HEK293 (cell line): ENCODE measurements at regions not wholly inside any gene's neighbourhood (a gene's known extent, or its start where the extent isn't known, plus 50 kb on each side); places are given as distances from the start of the nearest gene placed in this dataset.

ENCODE experiments used
- CTCF ChIA-PET: fragments of 350-600 bp; formaldehyde crosslinking; extraction: SDS; loops from one replicate; lab custom pipeline; 2021; ENCODE audit warnings: antibody characterized with exemption; lab: Yijun Ruan, JAX
- POLR2A ChIA-PET: fragments of 300-600 bp; formaldehyde crosslinking; extraction: SDS; loops from one replicate; lab custom pipeline; 2020; ENCODE audit warnings: antibody characterized with exemption, inconsistent platforms; lab: Yijun Ruan, JAX
- H3K27ac ChIP-seq: fragments of 200-500 bp; sonication (Bioruptor generic); 2 replicates; pipeline ENCODE4 v1.5.1; 2014; ENCODE audit warnings: low read depth, low read length, control low read depth, inconsistent platforms; ENCODE audit errors: extremely low read depth
- H3K36me3 ChIP-seq, 2 experiments: fragments of 200-500 bp in 1 of 2; sonication (Bioruptor generic) in 1 of 2; 1 replicate in 1 of 2; 2 replicates in 1 of 2; pipeline ENCODE4 v1.5.1; 2014 to 2017; ENCODE audit warnings: inconsistent platforms in 2 of 2, low read length in 2 of 2; ENCODE audit not compliant: control insufficient read depth in 2 of 2, insufficient read depth in 1 of 2
- H3K4me1 ChIP-seq: fragments of 200-500 bp; sonication (Bioruptor generic); 2 replicates; pipeline ENCODE4 v1.5.1; 2014; ENCODE audit warnings: mild to moderate bottlenecking, low read length, inconsistent platforms; ENCODE audit not compliant: control insufficient read depth, insufficient read depth
- H3K4me3 ChIP-seq: 2 replicates; pipeline ENCODE4 v1.5.1; 2011; ENCODE audit warnings: low read depth, mild to moderate bottlenecking, control low read depth, low read length, moderate library complexity
- H3K9me3 ChIP-seq: fragments of 200-500 bp; sonication (Bioruptor generic); 2 replicates; pipeline ENCODE4 v1.5.1; 2014; ENCODE audit warnings: low read depth, low read length, inconsistent platforms; ENCODE audit not compliant: control insufficient read depth, insufficient read depth
- BCL11A ChIP-seq: fragments of 450-650 bp; formaldehyde crosslinking; IDR thresholded peaks from 2 replicates; pipeline ENCODE4 v1.5.1; 2016; ENCODE audit warnings: low read depth, missing biosample characterization, missing genetic modification characterization
- EGR2 ChIP-seq: fragments of 450-650 bp; formaldehyde crosslinking; IDR thresholded peaks from 2 replicates; pipeline ENCODE4 v1.5.1; 2016; ENCODE audit warnings: low read depth, missing biosample characterization, missing genetic modification characterization
- FEZF1 ChIP-seq: fragments of 450-650 bp; formaldehyde crosslinking; IDR thresholded peaks from 2 replicates; pipeline ENCODE4 v1.5.1; 2016; ENCODE audit warnings: missing biosample characterization, missing genetic modification characterization
- HOXC10 ChIP-seq: sonication (generic); formaldehyde crosslinking; IDR thresholded peaks from 2 replicates; pipeline ENCODE4 v1.8.1; 2023; ENCODE audit warnings: mild to moderate bottlenecking, missing genetic modification reagents
- KLF1 ChIP-seq: fragments of 450-650 bp; formaldehyde crosslinking; IDR thresholded peaks from 2 replicates; pipeline ENCODE4 v1.5.1; 2016; ENCODE audit warnings: missing biosample characterization, missing genetic modification characterization
- KLF9 ChIP-seq: fragments of 450-650 bp; formaldehyde crosslinking; IDR thresholded peaks from 2 replicates; pipeline ENCODE4 v1.5.1; 2016; ENCODE audit warnings: missing biosample characterization, missing genetic modification characterization, low read depth
- OSR2 ChIP-seq: fragments of 450-650 bp; formaldehyde crosslinking; IDR thresholded peaks from 2 replicates; pipeline ENCODE4 v1.5.1; 2016; ENCODE audit warnings: missing biosample characterization, missing genetic modification characterization
- PRDM6 ChIP-seq: fragments of 450-650 bp; formaldehyde crosslinking; IDR thresholded peaks from 2 replicates; pipeline ENCODE4 v1.5.1; 2017; ENCODE audit warnings: missing biosample characterization, missing genetic modification characterization
- REST ChIP-seq: fragments of 450-650 bp; formaldehyde crosslinking; IDR thresholded peaks from 2 replicates; pipeline ENCODE4 v1.5.1; 2016; ENCODE audit warnings: missing biosample characterization, missing genetic modification characterization
- TRIM28 ChIP-seq: IDR thresholded peaks from 2 replicates; pipeline ENCODE4 v1.6.1; 2011; ENCODE audit warnings: low read length, control low read depth, borderline replicate concordance
- YY1 ChIP-seq: fragments of 450-650 bp; formaldehyde crosslinking; IDR thresholded peaks from 2 replicates; pipeline ENCODE4 v1.5.1; 2018; ENCODE audit warnings: missing biosample characterization, missing genetic modification characterization
- YY2 ChIP-seq: fragments of 450-650 bp; formaldehyde crosslinking; IDR thresholded peaks from 2 replicates; pipeline ENCODE4 v1.5.1; 2016; ENCODE audit warnings: missing biosample characterization, missing genetic modification characterization
- ZNF114 ChIP-seq: fragments of 450-650 bp; formaldehyde crosslinking; IDR thresholded peaks from 2 replicates; pipeline ENCODE4 v1.5.0; 2017; ENCODE audit warnings: missing biosample characterization, missing genetic modification characterization
- ZNF138 ChIP-seq: fragments of 450-650 bp; formaldehyde crosslinking; IDR thresholded peaks from 2 replicates; pipeline ENCODE4 v1.5.1; 2016; ENCODE audit warnings: missing biosample characterization, missing genetic modification characterization, borderline replicate concordance
- ZNF146 ChIP-seq: fragments of 450-650 bp; formaldehyde crosslinking; IDR thresholded peaks from 2 replicates; pipeline ENCODE4 v1.5.1; 2016; ENCODE audit warnings: missing biosample characterization, missing genetic modification characterization
- ZNF148 ChIP-seq: fragments of 450-650 bp; formaldehyde crosslinking; IDR thresholded peaks from 2 replicates; pipeline ENCODE4 v1.5.0; 2017; ENCODE audit warnings: missing biosample characterization, missing genetic modification characterization, borderline replicate concordance
- ZNF266 ChIP-seq: fragments of 450-650 bp; formaldehyde crosslinking; IDR thresholded peaks from 2 replicates; pipeline ENCODE4 v1.5.1; 2016; ENCODE audit warnings: missing biosample characterization, missing genetic modification characterization, low read depth
- ZNF280D ChIP-seq: fragments of 450-650 bp; formaldehyde crosslinking; IDR thresholded peaks from 2 replicates; pipeline ENCODE4 v1.5.1; 2016; ENCODE audit warnings: missing biosample characterization, missing genetic modification characterization
- ZNF302 ChIP-seq: fragments of 450-650 bp; formaldehyde crosslinking; IDR thresholded peaks from 2 replicates; pipeline ENCODE4 v1.5.1; 2016; ENCODE audit warnings: missing biosample characterization, missing genetic modification characterization, low read depth
- ZNF311 ChIP-seq: fragments of 450-650 bp; formaldehyde crosslinking; IDR thresholded peaks from 2 replicates; pipeline ENCODE4 v1.5.1; 2017; ENCODE audit warnings: missing biosample characterization, missing genetic modification characterization, borderline replicate concordance
- ZNF354C ChIP-seq: fragments of 450-650 bp; formaldehyde crosslinking; IDR thresholded peaks from 2 replicates; pipeline ENCODE4 v1.5.1; 2016; ENCODE audit warnings: missing biosample characterization, missing genetic modification characterization, low read depth, borderline replicate concordance
- ZNF423 ChIP-seq: fragments of 450-650 bp; formaldehyde crosslinking; IDR thresholded peaks from 2 replicates; pipeline ENCODE4 v1.5.1; 2016; ENCODE audit warnings: missing biosample characterization, missing genetic modification characterization
- ZNF514 ChIP-seq: fragments of 450-650 bp; formaldehyde crosslinking; IDR thresholded peaks from 2 replicates; pipeline ENCODE4 v1.5.1; 2016; ENCODE audit warnings: missing biosample characterization, missing genetic modification characterization
- ZNF555 ChIP-seq: fragments of 450-650 bp; formaldehyde crosslinking; conservative IDR thresholded peaks from 2 replicates; pipeline ENCODE4 v1.5.1; 2017; ENCODE audit warnings: missing biosample characterization, mild to moderate bottlenecking, missing genetic modification characterization, inconsistent platforms
- ZNF791 ChIP-seq: fragments of 450-650 bp; formaldehyde crosslinking; IDR thresholded peaks from 2 replicates; pipeline ENCODE4 v1.5.1; 2016; ENCODE audit warnings: missing biosample characterization, missing genetic modification characterization
- ZNF843 ChIP-seq: fragments of 450-650 bp; formaldehyde crosslinking; IDR thresholded peaks from 2 replicates; pipeline ENCODE4 v1.5.1; 2016; ENCODE audit warnings: missing biosample characterization, missing genetic modification characterization
- ZSCAN23 ChIP-seq: fragments of 450-650 bp; formaldehyde crosslinking; IDR thresholded peaks from 2 replicates; pipeline ENCODE4 v1.5.1; 2016; ENCODE audit warnings: missing biosample characterization, missing genetic modification characterization

GRCh38 chr7:41491308-41491707, 211.6 kb downstream of the INHBA start:
- peaks cover 10% of the 10 kb centered on the region for H3K4me1 ChIP-seq
- ChIA-PET CTCF (interaction anchor here (1.7 kb wide), 1 partner anchor 220 kb away, joined by 3 read pairs; no protein-coding TSS in a partner anchor), POLR2A (no interaction called here)
- no peaks in the 10 kb centered on the region for H3K36me3 ChIP-seq
- H3K27ac ChIP-seq: no peak overlapping the region
- no peaks in the 10 kb centered on the region for H3K9me3 ChIP-seq
- TF ChIP-seq ZNF843 (tag by site-specific recombination): no peak
- TF ChIP-seq KLF1 (tag by site-specific recombination): no peak
- TF ChIP-seq ZNF354C (tag by site-specific recombination): no peak
- TF ChIP-seq ZNF280D (tag by site-specific recombination): no peak
- TF ChIP-seq PRDM6 (tag by site-specific recombination): no peak
- TF ChIP-seq HOXC10: no peak
- TF ChIP-seq ZNF514: no peak
- TF ChIP-seq ZNF266 (tag by site-specific recombination): no peak
- no peak for TF ChIP-seq EGR2 (tag by site-specific recombination)
- no peak for TF ChIP-seq ZNF114 (tag by site-specific recombination)
- no peak overlapping the region for H3K4me3 ChIP-seq

GRCh38 chr7:41489885-41490284, 213.0 kb downstream of the INHBA start:
- POLR2A ChIA-PET: no interaction called here
- H3K4me3 ChIP-seq: no peak overlapping the region
- H3K4me1 ChIP-seq: peaks cover 10% of the 10 kb centered on the region
- H3K36me3 ChIP-seq: no peaks in the 10 kb centered on the region
- H3K27ac ChIP-seq: no peak overlapping the region
- H3K9me3 ChIP-seq: no peaks in the 10 kb centered on the region
- CTCF ChIA-PET: interaction anchor here (0.9 to 1.7 kb wide), 3 partner anchors 22 to 221 kb away, joined by 3 to 4 read pairs (median 3); no protein-coding TSS in a partner anchor
- no peak for TF ChIP-seq OSR2
- no peak for TF ChIP-seq ZNF843 (tag by site-specific recombination)
- no peak for TF ChIP-seq TRIM28
- no peak for TF ChIP-seq ZSCAN23 (tag by site-specific recombination)
- TF ChIP-seq YY1 (tag by site-specific recombination): no peak
- no peak for TF ChIP-seq ZNF555
- TF ChIP-seq YY2 (tag by site-specific recombination): no peak
- no peak for TF ChIP-seq REST
- TF ChIP-seq ZNF146 (tag by site-specific recombination): no peak
- no peak for TF ChIP-seq ZNF311
- no peak for TF ChIP-seq ZNF148 (tag by site-specific recombination)
- TF ChIP-seq KLF9 (tag by site-specific recombination): no peak
- TF ChIP-seq ZNF302 (tag by site-specific recombination): no peak
- TF ChIP-seq BCL11A: no peak
- TF ChIP-seq ZNF423 (tag by site-specific recombination): no peak
- no peak for TF ChIP-seq ZNF791 (tag by site-specific recombination)
- TF ChIP-seq FEZF1: no peak
- TF ChIP-seq ZNF138 (tag by site-specific recombination): no peak
